ENCODE measurements at regions not wholly inside any gene's neighbourhood (a gene's known extent, or its start where the extent isn't known, plus 50 kb on each side); places are given as distances from the start of the nearest gene placed in this dataset.

GRCh38 chr13:53159431-53159830 is 130.8 kb downstream of the OLFM4 start:
- no peak for TF ChIP-seq CTCF (IDR thresholded peaks at IDR 0.05)
- no peak for DNase-seq (ENCODE audit: low spot score)
- Histone ChIP-seq H3K27ac (no peak overlapping the region), H3K4me3 (no peak overlapping the region)

DNA sequence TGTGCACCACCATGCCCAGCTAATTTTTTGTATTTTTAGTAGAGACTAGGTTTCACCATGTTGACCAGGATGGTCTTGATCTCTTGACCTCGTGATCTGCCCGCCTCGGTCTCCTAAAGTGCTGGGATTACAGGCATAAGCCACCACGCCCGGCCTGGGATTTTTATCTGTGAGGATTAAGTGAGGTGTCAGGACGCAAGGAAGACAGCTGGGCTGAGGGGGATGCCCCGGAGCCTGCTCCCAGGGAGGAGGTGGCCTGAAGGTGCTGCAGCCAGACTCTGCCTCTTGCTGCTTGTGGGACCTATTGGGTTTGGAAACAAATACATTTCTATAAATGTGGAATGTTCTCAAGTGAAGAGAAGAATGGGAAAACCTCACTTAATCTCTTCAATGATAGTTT is 131.6 kb downstream of the OLFM4 start:
- Histone ChIP-seq H3K4me3 (no peak overlapping the region), H3K27ac (no peak overlapping the region)
- no peak for TF ChIP-seq CTCF (IDR thresholded peaks at IDR 0.05)
- DNase-seq (ENCODE audit: low spot score), result no peak

DNA sequence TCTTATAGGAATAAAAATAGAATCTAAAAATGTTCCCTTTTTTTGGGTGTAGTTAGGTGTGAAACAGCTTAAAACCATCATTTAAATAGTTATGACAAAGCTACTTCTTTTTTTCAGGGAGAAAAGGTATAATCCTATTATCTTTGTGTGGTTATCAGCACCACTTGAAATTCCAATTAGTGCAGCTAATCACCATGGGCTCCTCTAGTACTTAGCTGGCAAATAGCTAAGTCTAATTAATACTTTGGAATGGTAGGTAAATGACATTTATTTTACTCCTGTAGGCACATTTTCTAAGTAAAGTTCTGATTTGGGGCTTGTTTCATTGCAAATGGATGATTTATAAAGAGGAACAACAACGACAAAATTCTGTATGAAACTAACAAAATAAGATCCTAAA is 132.6 kb downstream of the OLFM4 start:
- H3K4me3 ChIP-seq, result no peak overlapping the region
- no peak overlapping the region for H3K27ac ChIP-seq
- DNase-seq (ENCODE audit: low spot score), result no peak
- TF ChIP-seq CTCF (IDR thresholded peaks at IDR 0.05), result no peak

DNA sequence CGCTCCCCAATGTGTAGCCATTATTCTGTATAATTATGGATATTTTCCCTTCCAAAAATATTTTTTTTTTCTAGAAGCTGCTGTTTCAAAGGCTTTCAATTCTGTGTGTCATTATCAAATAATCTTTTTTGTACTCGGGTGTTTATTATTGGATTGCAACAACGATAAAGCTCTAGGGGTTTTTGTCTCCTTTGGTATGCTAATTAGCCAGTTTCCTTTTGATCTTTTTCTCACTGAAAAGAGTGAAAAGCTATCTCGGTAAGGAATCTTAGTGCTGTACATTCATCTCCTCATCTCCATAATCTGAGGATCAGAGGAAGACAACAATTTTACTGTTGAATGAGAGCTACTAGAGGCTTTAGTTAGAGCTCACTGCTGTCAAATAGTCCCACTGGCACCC is 136.6 kb downstream of the OLFM4 start:
- Histone ChIP-seq H3K27ac (no peak overlapping the region), H3K4me3 (no peak overlapping the region)
- no peak for TF ChIP-seq CTCF (IDR thresholded peaks at IDR 0.05)
- DNase-seq (ENCODE audit: low spot score), result no peak

GRCh38 chr13:53167561-53167960 is 138.9 kb downstream of the OLFM4 start:
- DNase-seq (ENCODE audit: low spot score), result no peak
- TF ChIP-seq CTCF (IDR thresholded peaks at IDR 0.05), result no peak
- H3K4me3 ChIP-seq, result no peak overlapping the region
- H3K27ac ChIP-seq, result no peak overlapping the region

DNA sequence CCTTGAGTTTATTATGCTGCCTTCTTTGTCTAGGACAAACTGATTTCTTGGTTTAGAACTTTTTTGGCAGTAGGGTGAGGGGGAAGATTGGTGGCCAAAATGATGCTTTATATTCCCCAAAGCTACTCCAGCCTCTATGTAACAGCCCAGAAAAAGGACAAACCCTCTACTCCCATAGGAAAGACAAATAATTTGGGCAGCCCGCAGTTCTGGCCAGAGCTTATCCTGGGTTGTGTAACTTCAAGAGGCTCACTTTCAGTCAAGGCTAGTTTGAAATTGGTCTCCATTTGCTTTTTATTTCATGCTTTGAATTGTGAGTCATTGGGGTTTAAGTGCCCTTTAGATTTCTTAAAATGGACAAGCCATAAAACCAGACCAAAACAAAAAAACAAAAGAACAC is 142.3 kb downstream of the OLFM4 start:
- TF ChIP-seq CTCF (IDR thresholded peaks at IDR 0.05), result no peak
- no peak overlapping the region for H3K27ac ChIP-seq
- DNase-seq (ENCODE audit: low spot score), result no peak
- H3K4me3 ChIP-seq, result no peak overlapping the region

DNA sequence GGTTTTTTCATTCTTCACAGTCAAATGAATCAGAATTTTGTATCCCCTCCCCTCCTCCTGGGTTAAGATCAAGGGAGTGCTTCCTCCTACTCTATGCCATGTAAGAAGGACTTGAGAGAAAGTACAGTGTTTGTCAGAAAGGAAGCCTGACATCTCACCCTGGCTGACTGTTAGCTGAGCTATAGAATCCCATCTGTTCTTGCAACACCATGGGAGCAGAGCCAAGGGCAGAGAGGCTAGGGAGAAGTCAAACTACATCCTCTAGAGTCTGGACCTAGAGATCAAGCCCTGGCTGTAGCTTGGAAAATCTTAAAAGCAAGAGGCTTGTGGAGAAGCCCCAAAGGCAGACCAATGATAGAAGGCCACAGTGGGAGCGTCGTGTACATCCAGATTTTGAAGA is 145.9 kb downstream of the OLFM4 start:
- no peak for TF ChIP-seq CTCF (IDR thresholded peaks at IDR 0.05)
- no peak for DNase-seq (ENCODE audit: low spot score)
- no peak overlapping the region for H3K4me3 ChIP-seq

More for the DNA sequence above, 145.9 kb downstream of the OLFM4 start:
- H3K27ac ChIP-seq, result no peak overlapping the region
